HG02678 (cell line): ENCODE measurements at regions not wholly inside any gene's neighbourhood (a gene's known extent, or its start where the extent isn't known, plus 50 kb on each side); places are given as distances from the start of the nearest gene placed in this dataset.
"Not testable (repeated sequence)": the region's sequence is repeated elsewhere in the genome, so short reads cannot be mapped to it uniquely, and the experiment has no call there.

ENCODE experiments used
- ATAC-seq: cut with Tn5 transposase; IDR thresholded peaks from one replicate; pipeline ENCODE4 v1.9.1; 2021; ENCODE audit warnings: mild to moderate bottlenecking, moderate library complexity; ENCODE audit not compliant: unreplicated experiment

DNA sequence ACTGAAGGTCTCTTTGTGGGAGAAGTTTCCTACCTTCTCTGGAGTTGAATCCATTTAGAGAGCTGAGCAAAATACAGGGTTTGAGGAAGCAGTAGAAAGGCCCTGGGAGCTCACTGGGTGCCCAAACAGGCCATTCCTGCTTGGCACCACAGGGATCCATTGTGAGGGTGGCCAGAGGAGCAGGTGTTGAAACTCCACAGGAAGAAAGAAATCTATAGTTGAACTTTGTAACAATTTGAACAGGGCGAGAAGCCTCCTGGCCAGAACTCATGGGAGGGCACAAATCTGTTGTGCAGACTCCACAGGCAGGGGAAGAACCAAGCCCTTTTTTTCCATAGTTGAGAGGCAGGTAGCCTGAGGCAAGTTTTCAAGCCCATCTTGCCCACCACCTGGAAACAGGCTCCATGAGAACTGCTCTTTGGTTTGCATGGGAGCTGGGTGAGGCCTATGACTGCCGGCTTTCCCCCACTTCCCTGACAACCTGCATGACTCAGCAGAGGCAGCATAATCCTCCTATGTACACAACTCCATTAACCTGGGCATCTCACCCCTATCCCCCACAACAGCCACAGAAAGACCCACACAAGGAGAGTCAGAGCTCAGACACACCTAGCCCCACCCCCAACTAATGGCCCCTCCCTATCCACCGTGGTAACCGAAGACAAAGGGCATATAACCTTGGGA lies 1053.0 kb downstream of the TSN start:
- no peak for ATAC-seq

DNA sequence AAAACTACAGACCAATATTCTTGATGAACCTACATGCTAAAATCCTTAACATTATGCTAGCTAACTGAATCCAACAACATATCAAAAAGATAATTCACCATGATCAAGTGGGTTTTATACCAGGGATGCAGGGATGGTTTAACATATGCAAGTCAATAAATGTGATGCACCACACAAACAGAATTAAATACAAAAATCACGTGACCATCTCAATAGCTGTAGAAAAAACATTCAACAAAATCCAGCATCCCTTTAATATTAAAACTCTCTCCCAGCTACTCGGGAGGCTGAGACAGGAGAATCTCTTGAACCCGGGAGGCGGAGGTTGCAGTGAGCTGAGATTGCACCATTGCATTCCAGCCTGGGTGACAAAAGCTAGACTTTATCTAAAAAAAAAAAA lies 1056.8 kb downstream of the TSN start:
- ATAC-seq: not testable (repeated sequence)

DNA sequence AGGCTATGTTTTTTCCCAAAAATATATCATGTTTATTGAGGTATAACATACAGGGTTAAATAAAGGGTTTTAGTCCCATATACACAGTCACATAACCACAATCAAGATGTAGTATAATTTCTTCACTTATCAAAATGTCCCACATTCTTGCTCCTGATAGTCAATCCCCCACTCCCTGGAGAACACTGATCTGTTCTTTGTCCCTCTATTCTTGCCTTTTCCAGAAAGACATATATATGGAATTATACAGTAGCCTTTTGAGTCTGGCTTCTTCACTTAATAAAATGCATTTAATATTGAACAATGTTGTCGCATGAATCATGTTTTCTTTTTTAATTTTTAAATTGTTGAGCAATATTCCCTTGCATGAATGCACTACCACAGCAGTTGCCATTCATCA lies 1059.7 kb downstream of the TSN start:
- ATAC-seq: no peak

DNA sequence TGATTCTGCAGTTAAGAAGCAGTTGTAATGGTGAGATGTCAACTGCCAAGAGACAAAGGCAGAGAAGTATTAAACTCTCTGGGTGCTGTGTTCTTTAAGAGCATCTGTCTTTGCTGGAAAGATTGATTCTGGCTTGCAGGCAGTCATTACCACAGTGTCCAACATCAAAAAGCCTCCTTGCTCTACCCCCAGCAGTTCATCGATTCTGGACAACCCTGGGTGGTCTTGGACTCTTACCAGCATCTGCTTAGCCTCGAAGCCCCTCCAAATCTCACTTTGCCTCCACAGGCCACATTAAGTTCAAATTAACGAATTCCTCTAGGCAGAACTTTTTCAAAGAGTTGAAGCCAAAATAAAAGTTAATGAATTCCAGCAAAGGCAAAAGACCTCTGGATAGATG lies 1061.4 kb downstream of the TSN start:
- ATAC-seq: no peak

DNA sequence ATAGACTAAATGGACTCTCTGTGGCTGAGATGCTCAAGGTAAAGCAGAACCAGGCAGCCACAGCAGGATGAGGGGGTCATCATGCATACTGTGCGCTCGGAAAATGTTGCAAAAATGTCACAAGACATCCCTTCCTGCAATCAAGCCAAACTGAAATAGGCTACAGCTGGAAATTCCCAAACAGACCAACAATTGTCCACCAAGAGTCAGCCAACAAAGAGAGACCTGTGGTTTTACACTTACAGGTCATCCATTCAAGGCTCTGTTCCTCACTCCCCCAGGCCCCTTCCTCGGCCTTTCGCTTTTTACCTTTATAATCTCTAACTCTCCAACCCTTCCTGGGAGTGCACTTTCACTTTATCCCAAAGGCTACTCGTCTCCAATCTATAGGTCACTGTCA lies 1066.9 kb downstream of the TSN start:
- ATAC-seq: no peak

DNA sequence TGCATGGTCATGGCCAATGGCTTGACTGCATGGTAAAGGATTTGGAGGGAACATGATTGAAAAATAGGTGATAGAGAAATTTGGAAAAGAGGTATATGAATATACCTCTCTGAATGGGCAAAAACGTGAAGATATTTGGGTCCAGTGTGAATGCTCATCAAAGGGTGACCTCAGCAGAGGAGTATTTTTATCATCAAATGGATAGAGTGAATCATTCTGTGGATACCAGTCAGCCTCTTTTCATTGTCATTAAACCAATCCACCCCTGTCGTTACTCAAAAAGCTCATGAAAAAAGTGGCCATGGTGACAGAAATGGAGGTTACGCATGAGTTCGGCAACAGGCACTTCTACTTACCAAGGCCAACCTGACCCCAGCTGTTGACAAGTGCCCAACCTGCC lies 1074.7 kb downstream of the TSN start:
- ATAC-seq: no peak

DNA sequence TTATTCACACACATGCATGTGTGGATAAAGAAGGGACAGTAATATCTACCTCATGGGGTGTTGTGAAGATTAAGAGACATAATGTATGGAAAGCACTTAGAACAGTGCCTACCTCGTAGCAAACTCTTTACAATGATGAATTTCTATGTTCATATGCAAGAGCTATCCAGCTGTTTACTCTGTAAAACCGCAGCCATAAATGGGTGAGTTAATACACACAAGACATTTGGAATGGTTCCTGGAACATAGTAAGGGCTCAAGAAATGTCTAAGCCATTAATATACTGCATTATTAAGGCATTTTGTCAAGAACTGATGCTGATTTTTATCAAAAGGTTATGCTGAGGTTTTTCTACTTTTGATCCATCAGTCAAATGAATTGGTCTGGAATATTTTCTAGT lies 1076.2 kb downstream of the TSN start:
- no peak for ATAC-seq

DNA sequence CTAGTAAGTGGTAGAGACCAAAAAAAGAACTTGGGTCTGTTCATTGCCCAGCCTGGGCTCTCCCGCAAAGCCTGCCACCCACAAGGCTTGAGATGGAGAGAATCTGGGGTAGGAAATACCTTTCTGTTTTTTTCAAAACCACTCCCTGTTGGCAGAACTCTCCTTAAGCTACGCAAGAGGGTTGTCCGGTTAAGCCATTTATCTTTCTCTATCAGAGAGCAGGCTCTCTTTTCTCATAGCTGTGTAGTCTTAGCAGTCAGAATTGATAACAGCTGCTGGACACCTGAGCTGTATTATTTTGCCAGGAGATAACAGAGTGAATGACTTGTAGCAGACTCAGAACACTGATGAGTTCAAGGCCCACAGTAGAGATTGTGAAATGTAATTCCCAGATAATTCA lies 1088.1 kb downstream of the TSN start:
- no peak for ATAC-seq

DNA sequence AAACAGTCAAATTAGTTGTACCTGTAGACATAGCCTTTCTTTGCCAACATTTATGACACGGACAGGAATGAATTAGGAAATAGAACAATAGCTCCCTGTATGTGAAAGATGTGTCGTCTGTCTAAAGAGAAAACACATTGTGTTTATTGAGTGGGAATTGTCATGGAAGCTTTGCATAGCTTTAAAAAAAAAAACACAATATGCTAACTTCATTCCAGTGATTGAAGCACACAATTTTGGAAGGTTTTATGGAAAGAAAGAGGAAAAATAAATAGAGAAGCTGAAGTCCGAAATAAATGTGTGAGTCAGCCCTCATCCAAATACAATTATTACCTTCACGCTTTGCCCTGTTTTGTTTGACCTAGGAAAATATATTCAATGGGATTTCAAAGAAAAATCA lies 1095.7 kb downstream of the TSN start:
- ATAC-seq: no peak

DNA sequence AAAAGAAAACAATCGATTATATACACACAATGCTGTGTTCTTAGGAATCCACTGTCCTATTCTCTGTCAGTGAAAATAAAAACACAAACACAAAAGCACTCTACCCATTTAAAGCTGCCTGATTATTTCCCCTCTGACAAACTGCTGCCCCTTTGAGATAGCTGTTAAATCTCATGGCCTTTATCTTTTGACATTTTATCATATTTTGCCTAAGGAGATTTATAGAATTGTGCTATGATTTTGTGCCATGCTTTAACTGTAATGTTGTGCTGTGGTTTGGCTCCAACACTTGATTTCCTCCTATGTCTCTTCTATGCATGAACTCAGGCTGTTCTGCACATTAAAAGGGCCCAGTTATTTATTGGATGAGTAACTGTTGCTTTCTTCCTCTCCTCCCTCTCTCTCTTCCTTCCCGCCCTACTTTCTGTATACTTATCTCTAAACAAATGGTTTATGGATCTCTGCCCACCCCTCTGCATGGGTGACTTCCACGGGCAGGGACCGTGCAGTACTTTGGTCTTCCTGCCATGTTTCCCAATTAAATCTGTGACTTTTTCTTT lies 1096.6 kb downstream of the TSN start:
- ATAC-seq: no peak

DNA sequence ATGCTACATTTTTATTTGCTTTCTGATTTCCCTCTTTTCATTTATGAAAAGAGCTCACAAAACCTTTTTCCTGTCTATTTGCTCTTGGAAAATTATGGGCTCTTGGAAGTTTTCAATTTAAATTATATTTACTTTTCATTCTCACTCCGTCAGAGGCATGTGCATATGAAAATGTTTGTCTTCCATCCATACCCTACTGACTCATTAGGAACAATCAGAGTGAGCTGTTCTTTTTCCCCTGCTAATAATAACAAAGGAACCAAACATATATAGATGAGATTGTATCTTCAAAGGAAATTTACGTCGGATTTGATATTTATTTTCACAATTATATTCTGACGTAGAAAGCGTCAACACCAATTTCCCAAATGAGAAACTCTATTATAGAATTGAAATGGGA lies 1101.2 kb downstream of the TSN start:
- ATAC-seq: no peak

DNA sequence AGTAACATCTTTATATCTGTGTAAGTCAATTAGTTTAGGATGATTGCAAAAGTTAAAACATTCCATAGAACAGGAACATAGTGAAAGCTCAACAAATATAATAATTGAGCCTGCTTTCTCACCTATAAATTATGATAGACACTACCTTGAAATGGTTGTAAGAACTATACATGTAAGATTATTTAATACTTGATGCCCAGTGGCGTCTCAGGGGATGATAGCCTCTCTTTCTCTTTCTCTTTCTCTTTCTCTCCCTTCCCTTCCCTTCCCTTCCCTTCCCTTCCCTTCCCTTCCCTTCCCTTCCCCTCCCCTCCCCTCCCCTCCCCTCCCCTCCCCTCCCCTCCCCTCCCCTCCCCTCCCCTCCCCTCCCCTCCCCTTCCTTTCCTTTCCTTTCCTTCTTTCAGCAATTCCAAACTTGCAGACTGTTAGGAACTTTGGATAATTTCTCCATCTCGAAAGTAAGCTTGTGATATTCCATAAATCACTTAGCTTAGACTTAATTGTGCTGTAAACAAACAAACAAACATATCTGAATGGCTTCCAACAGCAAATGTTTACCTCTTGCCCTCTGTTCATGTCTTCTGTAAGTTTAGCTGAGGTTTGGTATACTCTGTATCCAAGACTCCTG lies 1102.7 kb downstream of the TSN start:
- no peak for ATAC-seq

DNA sequence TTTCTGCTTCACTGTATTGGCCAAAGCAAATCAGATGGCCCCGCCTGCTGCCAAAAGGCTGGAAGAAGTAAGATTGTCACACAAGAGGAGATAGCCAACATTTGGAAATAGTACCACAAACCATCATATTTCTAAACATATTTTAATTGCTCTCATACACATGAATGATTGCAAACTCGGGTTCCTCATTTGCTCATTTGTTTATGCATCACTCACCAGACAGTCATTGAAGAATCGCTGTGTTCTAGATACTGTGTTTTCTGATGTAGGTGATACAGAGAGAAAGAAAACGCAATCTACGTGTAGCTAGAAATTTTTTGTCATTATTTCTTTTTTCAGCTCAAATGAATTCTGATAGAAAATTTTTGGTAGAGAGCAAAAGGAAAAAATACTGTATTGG lies 1103.4 kb downstream of the TSN start:
- no peak for ATAC-seq

DNA sequence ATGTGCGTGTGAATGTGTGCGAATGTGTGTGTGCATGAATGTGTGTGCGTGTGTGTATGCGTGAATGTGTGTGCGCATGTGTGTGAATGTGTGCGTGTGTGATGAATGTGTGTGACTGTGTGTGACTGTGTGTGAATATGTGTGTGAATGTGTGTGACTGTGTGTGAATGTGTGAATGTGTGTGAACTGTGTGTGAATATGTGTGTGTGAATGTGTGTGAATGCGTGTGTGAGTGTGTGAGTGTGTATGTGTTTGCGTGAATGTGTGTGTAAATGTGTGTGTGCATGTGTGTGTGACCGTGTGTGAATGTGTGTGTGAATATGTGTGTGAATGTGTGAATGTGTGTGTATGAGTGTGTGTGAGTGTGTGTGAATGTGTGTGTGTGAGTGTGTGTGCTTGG lies 1103.8 kb downstream of the TSN start:
- ATAC-seq: no peak

DNA sequence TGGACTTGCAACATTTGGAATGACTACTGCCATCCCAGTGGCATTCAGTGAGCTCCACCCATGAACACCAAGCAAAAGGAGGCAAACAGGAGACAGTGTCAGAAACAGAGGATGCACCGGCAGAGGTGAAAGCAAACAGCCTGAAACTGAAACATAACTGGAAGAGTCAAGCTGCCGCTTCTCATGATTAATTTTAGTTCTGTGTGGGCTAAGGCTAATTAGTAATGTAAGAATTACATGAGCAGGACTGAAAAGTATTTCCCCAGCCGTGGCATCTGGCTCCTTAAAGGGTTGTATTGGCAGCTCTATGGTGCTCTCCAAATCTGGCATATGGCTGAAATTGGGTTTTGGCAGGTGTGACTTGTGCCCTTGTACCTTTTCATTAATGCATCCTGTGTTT lies 1108.1 kb downstream of the TSN start:
- ATAC-seq: peak; percentile 82

DNA sequence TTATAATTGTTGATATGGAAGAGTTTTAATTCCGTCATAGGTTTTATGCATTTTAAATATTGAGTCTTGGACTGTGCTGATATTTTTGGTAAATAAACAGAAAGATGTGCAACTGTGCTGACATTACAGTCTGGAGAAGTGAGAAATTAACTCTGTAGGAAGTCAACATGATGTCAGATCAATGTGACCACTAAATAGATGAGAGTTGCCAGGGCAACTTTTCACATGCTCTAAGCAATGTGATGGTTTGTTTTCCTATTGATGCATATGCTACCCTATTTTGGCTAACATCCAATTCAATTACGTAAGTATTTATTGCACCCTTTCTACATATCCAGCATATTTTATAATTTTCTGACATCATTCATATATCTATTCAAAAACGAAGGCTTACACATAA lies 1109.3 kb downstream of the TSN start:
- no peak for ATAC-seq

DNA sequence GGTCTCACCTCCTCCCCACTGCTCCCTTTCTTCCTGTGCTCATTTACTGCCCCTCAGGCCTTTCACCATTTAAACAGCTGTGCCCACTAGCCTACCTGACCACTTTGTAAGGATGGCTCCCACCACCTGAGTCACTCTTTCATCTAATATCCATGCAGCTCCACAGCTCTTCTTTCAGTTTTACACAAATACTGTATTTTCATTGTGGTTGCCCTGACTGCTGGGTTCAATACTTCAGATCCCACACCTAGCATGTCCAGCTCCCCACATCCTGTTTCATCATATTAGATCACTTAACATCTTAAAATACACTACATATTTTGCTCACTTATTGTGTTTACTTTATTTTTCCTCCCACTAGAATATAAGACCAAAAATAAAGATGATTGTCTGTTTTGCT lies 1110.6 kb downstream of the TSN start:
- no peak for ATAC-seq

DNA sequence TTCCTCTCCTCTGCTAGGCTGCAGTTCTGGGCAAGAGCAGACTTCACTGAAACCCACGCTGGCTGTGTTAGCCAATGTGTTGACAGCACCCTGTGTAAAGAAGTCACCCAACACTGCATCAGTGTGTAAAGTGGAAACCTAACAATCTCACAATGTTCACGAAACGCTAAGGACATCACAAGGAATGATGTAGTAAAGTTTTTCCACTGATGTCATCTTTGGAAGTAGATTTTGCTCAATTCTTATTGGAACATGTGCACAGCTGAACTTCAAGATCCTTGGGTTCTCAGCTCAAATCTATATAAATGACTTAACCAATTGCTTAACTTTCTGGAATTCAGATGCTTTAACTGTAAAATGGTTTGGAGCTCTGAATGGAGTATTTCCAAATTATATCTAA lies 1112.5 kb downstream of the TSN start:
- no peak for ATAC-seq

DNA sequence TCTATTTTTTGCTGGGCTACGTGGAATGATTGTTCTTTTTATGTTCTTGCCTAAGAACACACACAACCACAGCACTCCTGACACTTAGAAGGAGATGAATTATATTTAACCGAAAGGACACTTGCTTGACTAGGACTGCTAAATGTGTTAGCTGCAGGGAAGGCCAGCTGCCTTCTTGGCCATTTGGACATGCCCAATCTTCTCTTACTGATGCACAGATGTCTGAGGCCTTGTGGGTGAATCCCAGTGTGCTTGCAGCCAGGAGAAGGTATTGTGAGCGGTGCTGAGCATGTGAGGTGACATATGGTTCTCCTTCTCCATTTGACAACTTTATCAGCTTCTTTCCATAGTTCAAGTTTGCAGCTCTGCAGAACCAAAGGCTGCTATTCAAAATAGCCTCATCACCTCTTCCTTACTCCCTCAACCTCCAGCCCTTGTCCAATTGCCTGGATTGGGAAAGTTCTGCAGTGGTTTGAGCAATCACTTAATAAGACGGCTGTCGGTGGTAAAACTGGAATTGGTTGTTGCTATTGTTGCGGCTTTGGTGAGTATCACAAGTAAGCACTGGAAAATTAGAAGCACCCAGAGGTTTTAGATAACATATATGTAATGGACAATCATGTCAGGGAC lies 1113.3 kb downstream of the TSN start:
- ATAC-seq: no peak

DNA sequence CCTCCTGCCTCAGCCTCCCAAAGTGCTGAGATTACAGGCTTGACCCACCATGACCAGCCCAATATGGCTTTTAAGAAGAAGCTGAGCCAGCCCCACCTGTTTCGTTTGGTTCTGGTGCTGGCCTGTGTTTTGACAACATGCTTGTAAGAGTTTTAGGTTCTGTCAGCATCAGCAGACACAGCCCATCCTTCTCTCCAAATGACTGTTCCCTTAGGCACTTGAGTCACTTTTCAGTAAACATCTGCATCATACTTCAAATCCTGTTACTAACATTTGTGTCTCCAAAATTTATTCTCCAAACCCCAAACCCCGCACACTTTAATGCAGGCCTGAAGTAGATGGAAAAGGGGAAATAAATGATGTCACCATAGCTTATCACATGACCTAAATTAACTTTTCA lies 1118.5 kb downstream of the TSN start:
- ATAC-seq: no peak

DNA sequence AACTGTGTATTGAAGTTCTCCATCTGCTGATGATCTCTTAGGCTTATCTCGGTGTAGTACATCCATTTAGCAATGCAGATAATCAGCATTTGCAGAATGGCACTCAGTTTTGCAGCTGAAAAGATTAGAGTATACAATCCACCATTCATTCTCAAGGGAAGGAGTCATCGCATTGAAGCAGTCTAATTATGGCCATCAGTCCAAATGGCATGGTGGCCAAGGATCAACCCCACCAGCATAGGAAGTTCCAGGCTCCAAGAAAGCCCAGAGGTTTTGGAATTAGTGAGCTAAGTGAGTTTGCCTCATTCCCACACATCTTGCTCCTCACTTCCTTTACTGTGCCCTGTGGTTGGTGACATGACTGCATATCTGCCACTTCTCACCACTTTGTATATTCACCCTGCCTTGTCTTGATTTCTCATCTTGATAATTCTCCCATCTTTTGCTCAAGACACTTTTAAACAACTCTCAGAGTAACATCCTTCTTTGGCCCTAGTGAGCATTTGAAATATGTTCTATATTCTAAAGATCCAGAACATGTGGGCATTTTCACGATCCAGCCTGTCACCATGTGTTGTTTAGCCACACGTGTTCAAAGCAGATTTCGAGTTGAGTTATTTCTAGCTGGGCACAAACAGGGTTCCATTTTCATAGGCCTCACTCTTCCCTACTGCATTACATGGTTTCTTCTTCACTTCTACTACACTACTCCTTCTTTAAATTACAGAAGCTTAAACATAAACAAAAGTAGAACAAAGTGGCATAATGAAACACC lies 1119.8 kb downstream of the TSN start:
- no peak for ATAC-seq

DNA sequence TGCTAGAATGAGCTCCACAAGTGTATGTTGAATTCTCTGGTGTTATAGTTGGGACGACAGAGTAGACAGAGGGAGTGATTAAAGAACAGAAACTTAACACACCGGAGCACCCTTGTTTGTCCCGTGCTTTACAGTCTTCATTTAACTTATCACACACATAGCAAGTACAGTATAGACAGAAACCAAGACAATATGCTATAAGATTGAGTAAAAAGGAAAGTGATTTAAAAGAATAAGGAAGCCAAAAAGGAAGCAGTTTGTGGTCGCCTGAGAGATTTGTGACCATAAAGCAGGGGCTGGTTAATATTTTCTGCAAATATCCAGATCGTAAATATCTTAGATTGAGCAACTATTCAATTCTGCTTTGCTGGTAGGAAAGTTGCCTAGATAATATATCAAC lies 1128.4 kb downstream of the TSN start:
- ATAC-seq: peak; percentile 70
